ENCODE measurements at regions not wholly inside any gene's neighbourhood (a gene's known extent, or its start where the extent isn't known, plus 50 kb on each side); places are given as distances from the start of the nearest gene placed in this dataset.
"Not testable (repeated sequence)": the region's sequence is repeated elsewhere in the genome, so short reads cannot be mapped to it uniquely, and the experiment has no call there.

- no peak overlapping the region for H3K4me3 ChIP-seq
- no peak overlapping the region for H3K27ac ChIP-seq
- H3K4me1 ChIP-seq (replicated peaks in 1 of 2), result no peaks in the 10 kb centered on the region
- TF ChIP-seq, protein P1, sequence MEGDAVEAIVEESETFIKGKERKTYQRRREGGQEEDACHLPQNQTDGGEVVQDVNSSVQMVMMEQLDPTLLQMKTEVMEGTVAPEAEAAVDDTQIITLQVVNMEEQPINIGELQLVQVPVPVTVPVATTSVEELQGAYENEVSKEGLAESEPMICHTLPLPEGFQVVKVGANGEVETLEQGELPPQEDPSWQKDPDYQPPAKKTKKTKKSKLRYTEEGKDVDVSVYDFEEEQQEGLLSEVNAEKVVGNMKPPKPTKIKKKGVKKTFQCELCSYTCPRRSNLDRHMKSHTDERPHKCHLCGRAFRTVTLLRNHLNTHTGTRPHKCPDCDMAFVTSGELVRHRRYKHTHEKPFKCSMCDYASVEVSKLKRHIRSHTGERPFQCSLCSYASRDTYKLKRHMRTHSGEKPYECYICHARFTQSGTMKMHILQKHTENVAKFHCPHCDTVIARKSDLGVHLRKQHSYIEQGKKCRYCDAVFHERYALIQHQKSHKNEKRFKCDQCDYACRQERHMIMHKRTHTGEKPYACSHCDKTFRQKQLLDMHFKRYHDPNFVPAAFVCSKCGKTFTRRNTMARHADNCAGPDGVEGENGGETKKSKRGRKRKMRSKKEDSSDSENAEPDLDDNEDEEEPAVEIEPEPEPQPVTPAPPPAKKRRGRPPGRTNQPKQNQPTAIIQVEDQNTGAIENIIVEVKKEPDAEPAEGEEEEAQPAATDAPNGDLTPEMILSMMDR (IDR thresholded peaks at IDR 0.05), result no peak
- no peak for TF ChIP-seq POLR2A (IDR thresholded peaks at IDR 0.05)
- intact Hi-C loops (cut with DNase I), result no loop called here
- H3K9me3 ChIP-seq (replicated peaks in 1 of 3), result no peaks in the 10 kb centered on the region
- 84 to 88% (median 87%) methylated on average over 17 to 19 of the region's 19 CpGs for WGBS, 4 donors
- H3K36me3 ChIP-seq (replicated peaks in 1 of 2), result no peaks in the 10 kb centered on the region
- no peaks in the 10 kb centered on the region for H3K27me3 ChIP-seq
- DNase-seq, result no peak
Measured at GRCh38 chr17:78300962-78301820, 58.7 kb downstream of the SOCS3 start.

DNA sequence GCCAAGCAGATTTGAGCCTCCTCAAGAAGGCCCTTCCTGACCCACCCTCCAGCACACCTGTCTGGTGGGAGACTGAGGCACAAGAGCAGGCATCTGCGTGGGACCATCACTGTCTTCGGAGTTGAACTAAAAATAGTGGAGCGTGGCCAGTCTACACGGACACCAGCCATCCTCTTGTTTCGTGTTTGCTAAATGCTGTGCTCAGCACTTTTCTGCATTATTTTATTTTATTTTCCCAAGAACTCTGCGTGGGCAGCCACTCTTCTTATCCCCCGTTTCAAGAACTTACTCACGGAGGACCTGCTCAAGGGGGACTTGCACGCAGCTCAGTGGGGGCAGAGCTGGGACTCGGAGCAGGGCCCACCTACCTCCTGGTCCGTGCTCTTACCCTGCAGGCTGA, 60.8 kb downstream of the SOCS3 start:
- Histone ChIP-seq H3K9me3 (replicated peaks in 1 of 3) (no peaks in the 10 kb centered on the region), H3K27me3 (no peaks in the 10 kb centered on the region), H3K36me3 (replicated peaks in 1 of 2) (no peaks in the 10 kb centered on the region), H3K4me1 (replicated peaks in 1 of 2) (no peaks in the 10 kb centered on the region), H3K27ac (no peak overlapping the region), H3K4me3 (no peak overlapping the region)
- WGBS, 4 donors, result 80 to 86% (median 82%) methylated on average over 11 of the region's 11 CpGs
- no peak for TF ChIP-seq POLR2A (IDR thresholded peaks at IDR 0.05)
- TF ChIP-seq, protein P1 (IDR thresholded peaks at IDR 0.05), result no peak
- intact Hi-C loops (cut with DNase I), result no loop called here
- DNase-seq, result no peak

DNA sequence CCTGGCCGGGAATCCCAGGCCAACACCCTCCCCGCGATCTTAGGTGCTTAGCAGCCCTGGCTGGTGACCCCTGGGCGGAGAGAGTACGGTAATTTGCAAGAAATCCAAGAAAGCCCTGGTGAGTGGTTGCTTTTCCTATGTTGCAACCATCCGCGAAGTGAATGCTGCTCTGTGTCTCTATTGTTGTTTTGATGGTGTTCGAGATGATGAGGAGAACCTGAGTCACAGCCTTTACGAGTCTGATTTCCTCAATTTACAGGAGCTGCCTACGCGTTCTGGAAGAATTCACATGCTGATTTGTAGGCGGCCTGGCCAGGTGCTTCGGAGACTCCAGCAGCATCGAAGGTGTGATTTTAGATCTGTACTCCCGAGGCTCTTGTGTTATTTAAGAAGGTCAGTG, 63.3 kb downstream of the TMEM235 start:
- TF ChIP-seq, protein P1 (IDR thresholded peaks at IDR 0.05), result no peak
- TF ChIP-seq POLR2A (IDR thresholded peaks at IDR 0.05), result no peak
- Histone ChIP-seq H3K4me1 (replicated peaks in 1 of 2) (no peaks in the 10 kb centered on the region), H3K27ac (no peak overlapping the region), H3K27me3 (no peaks in the 10 kb centered on the region), H3K4me3 (no peak overlapping the region), H3K9me3 (replicated peaks in 1 of 3) (no peaks in the 10 kb centered on the region), H3K36me3 (replicated peaks in 1 of 2) (no peaks in the 10 kb centered on the region)
- intact Hi-C loops (cut with DNase I), result loop anchor here (5.0 kb wide), 2 partner anchors 68 to 128 kb away; partner anchors contain the start of gene SOCS3 (in 1 of the 2)
- DNase-seq, result no peak
- 85 to 90% (median 87%) methylated on average over 14 to 15 of the region's 15 CpGs for WGBS, 4 donors

DNA sequence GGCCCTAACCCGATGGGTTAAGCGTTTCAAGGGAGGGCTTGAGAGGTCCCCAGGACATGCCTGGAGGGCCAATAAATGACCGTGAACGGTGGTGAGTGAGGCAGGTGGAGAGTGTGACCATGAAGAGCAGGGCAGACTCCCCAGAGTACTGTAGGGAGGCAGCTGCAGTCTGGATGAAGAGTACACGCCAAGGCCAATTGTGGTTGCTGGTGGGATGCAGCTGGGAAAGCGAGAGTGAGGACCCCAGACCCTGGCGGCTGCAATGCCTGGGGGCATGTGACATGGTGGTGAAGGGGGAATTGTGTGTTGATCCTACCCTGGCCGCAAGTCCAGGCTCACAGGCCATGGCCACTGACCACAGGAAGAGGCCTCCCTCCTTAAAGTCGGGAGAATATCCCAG, 62.9 kb downstream of the TMEM235 start:
- WGBS, 4 donors, result 85 to 90% (median 86%) methylated on average over 8 to 9 of the region's 9 CpGs
- Histone ChIP-seq H3K4me1 (replicated peaks in 1 of 2) (no peaks in the 10 kb centered on the region), H3K27me3 (no peaks in the 10 kb centered on the region), H3K4me3 (no peak overlapping the region), H3K36me3 (replicated peaks in 1 of 2) (no peaks in the 10 kb centered on the region), H3K9me3 (replicated peaks in 1 of 3) (no peaks in the 10 kb centered on the region), H3K27ac (no peak overlapping the region)
- DNase-seq, result no peak
- intact Hi-C loops (cut with DNase I), result loop anchor here (5.0 kb wide), 2 partner anchors 68 to 128 kb away; partner anchors contain the start of gene SOCS3 (in 1 of the 2)
- TF ChIP-seq, protein P1 (IDR thresholded peaks at IDR 0.05), result no peak
- TF ChIP-seq POLR2A (IDR thresholded peaks at IDR 0.05), result no peak

GRCh38 chr17:78293151-78293550, 61.7 kb downstream of the TMEM235 start:
- not testable (repeated sequence) for H3K4me1 ChIP-seq (replicated peaks in 1 of 2); H3K27me3 ChIP-seq; H3K27ac ChIP-seq; H3K9me3 ChIP-seq (replicated peaks in 1 of 3); H3K36me3 ChIP-seq (replicated peaks in 1 of 2); H3K4me3 ChIP-seq; DNase-seq
- intact Hi-C loops (cut with DNase I), result loop anchor here (5.0 kb wide), 2 partner anchors 69 to 129 kb away; partner anchors contain the start of gene SOCS3 (in 1 of the 2)
- WGBS, 4 donors, result 73 to 85% (median 78%) methylated on average over 6 of the region's 6 CpGs

Data from adrenal gland (tissue), 9 donors.